ENCODE measurements at regions not wholly inside any gene's neighbourhood (a gene's known extent, or its start where the extent isn't known, plus 50 kb on each side); places are given as distances from the start of the nearest gene placed in this dataset.

GRCh38 chr20:51303731-51304670 is 238.5 kb downstream of the NFATC2 start:
- Histone ChIP-seq H3K4me2 (replicated peaks; ENCODE audit: low read depth, low read length, poor library complexity, severe bottlenecking) (no peak overlapping the region), H2AFZ (ENCODE audit: insufficient read depth, low read depth, low read length, poor library complexity, severe bottlenecking) (no peak overlapping the region), H3K9me3 (ENCODE audit: control extremely low read depth in 1 of 3, control insufficient read depth in 2 of 3, insufficient read depth in 1 of 3, low read length in 2 of 3) (peaks cover 0 to 28% (median 0%) of the 10 kb centered on the region in 3 donors), H3K4me1 (ENCODE audit: control insufficient read depth in 2 of 2, insufficient read depth in 2 of 2, low read length in 2 of 2) (peaks cover 4 to 9% of the 10 kb centered on the region in 2 donors), H3K27ac (ENCODE audit: low read length in 2 of 2) (no peak overlapping the region), H3K9ac (ENCODE audit: low read length) (no peak overlapping the region), H3K79me2 (ENCODE audit: control insufficient read depth, insufficient read depth, low read length) (no peaks in the 10 kb centered on the region), H3K36me3 (replicated peaks in 1 of 2; ENCODE audit: control extremely low read depth in 1 of 2, control insufficient read depth in 1 of 2, extremely low read depth in 1 of 2, insufficient read depth in 2 of 2, low read length in 1 of 2) (no peaks in the 10 kb centered on the region), H3K4me3 (ENCODE audit: control extremely low read depth in 1 of 5, extremely low read depth in 1 of 5, insufficient read depth in 1 of 5, low read depth in 2 of 5, low read length in 4 of 5) (no peak overlapping the region), H4K20me1 (ENCODE audit: control insufficient read depth, insufficient read depth, low read length, poor library complexity, severe bottlenecking) (no peaks in the 10 kb centered on the region), H3K27me3 (replicated peaks in 1 of 4; ENCODE audit: control extremely low read depth in 1 of 4, control insufficient read depth in 3 of 4, insufficient read depth in 4 of 4, low read length in 3 of 4) (peaks cover 0 to 3% (median 0%) of the 10 kb centered on the region in 4 experiments)
- peaks cover 6% of the 10 kb centered on the region for H3K4me1 Mint-ChIP-seq
- CTCF ChIA-PET = interaction anchor here (1.2 to 8.8 kb wide), 3 partner anchors 275 to 317 kb away, joined by 3 to 314 read pairs (median 27); no protein-coding TSS in a partner anchor
- ATAC-seq (ENCODE audit: low read depth) (no peak), DNase-seq (no peak)
- TF ChIP-seq EZH2 (IDR thresholded peaks at IDR 0.05; ENCODE audit: borderline replicate concordance, insufficient read depth, low read depth, low read length, poor library complexity, severe bottlenecking) = no peak
- TF ChIP-seq, protein P1, sequence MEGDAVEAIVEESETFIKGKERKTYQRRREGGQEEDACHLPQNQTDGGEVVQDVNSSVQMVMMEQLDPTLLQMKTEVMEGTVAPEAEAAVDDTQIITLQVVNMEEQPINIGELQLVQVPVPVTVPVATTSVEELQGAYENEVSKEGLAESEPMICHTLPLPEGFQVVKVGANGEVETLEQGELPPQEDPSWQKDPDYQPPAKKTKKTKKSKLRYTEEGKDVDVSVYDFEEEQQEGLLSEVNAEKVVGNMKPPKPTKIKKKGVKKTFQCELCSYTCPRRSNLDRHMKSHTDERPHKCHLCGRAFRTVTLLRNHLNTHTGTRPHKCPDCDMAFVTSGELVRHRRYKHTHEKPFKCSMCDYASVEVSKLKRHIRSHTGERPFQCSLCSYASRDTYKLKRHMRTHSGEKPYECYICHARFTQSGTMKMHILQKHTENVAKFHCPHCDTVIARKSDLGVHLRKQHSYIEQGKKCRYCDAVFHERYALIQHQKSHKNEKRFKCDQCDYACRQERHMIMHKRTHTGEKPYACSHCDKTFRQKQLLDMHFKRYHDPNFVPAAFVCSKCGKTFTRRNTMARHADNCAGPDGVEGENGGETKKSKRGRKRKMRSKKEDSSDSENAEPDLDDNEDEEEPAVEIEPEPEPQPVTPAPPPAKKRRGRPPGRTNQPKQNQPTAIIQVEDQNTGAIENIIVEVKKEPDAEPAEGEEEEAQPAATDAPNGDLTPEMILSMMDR (IDR thresholded peaks at IDR 0.05) = no peak
- no peak overlapping the region for H3K4me3 Mint-ChIP-seq
- no peak overlapping the region for H3K27ac Mint-ChIP-seq
- intact Hi-C loops (cut with micrococcal nuclease) = loop anchor here (10.0 kb wide), 1 partner anchor 291 kb away; no protein-coding TSS in a partner anchor
- H3K9me3 Mint-ChIP-seq (ENCODE audit: insufficient read depth) = peaks cover 4% of the 10 kb centered on the region
- peaks cover 15% of the 10 kb centered on the region for H3K27me3 Mint-ChIP-seq
- POLR2A ChIA-PET = no interaction called here
- WGBS (ENCODE audit: insufficient coverage) = 89% methylated on average over 10 of the region's 11 CpGs

GRCh38 chr20:51301026-51301425 is 241.5 kb downstream of the NFATC2 start:
- TF ChIP-seq, protein P1 (IDR thresholded peaks at IDR 0.05) = no peak
- no peak for TF ChIP-seq EZH2 (IDR thresholded peaks at IDR 0.05; ENCODE audit: borderline replicate concordance, insufficient read depth, low read depth, low read length, poor library complexity, severe bottlenecking)
- ATAC-seq (ENCODE audit: low read depth) (no peak), DNase-seq (no peak)
- Histone ChIP-seq H4K20me1 (ENCODE audit: control insufficient read depth, insufficient read depth, low read length, poor library complexity, severe bottlenecking) (no peaks in the 10 kb centered on the region), H3K4me2 (replicated peaks; ENCODE audit: low read depth, low read length, poor library complexity, severe bottlenecking) (no peak overlapping the region), H3K79me2 (ENCODE audit: control insufficient read depth, insufficient read depth, low read length) (no peaks in the 10 kb centered on the region), H3K27me3 (replicated peaks in 1 of 4; ENCODE audit: control extremely low read depth in 1 of 4, control insufficient read depth in 3 of 4, insufficient read depth in 4 of 4, low read length in 3 of 4) (peaks cover 0 to 3% (median 0%) of the 10 kb centered on the region in 4 experiments), H3K9me3 (ENCODE audit: control extremely low read depth in 1 of 3, control insufficient read depth in 2 of 3, insufficient read depth in 1 of 3, low read length in 2 of 3) (peaks cover 0 to 28% (median 0%) of the 10 kb centered on the region in 3 donors), H2AFZ (ENCODE audit: insufficient read depth, low read depth, low read length, poor library complexity, severe bottlenecking) (no peak overlapping the region), H3K27ac (ENCODE audit: low read length in 2 of 2) (no peak overlapping the region), H3K4me3 (ENCODE audit: control extremely low read depth in 1 of 5, extremely low read depth in 1 of 5, insufficient read depth in 1 of 5, low read depth in 2 of 5, low read length in 4 of 5) (no peak overlapping the region), H3K36me3 (replicated peaks in 1 of 2; ENCODE audit: control extremely low read depth in 1 of 2, control insufficient read depth in 1 of 2, extremely low read depth in 1 of 2, insufficient read depth in 2 of 2, low read length in 1 of 2) (no peaks in the 10 kb centered on the region), H3K4me1 (ENCODE audit: control insufficient read depth in 2 of 2, insufficient read depth in 2 of 2, low read length in 2 of 2) (no peaks in the 10 kb centered on the region), H3K9ac (ENCODE audit: low read length) (no peak overlapping the region)
- ChIA-PET CTCF (interaction anchor here (0.7 to 4.0 kb wide), 5 partner anchors 9 to 319 kb away, joined by 3 to 20 read pairs (median 3); no protein-coding TSS in a partner anchor), POLR2A (no interaction called here)
- peaks cover 4% of the 10 kb centered on the region for H3K9me3 Mint-ChIP-seq (ENCODE audit: insufficient read depth)
- no peaks in the 10 kb centered on the region for H3K4me1 Mint-ChIP-seq
- no peak overlapping the region for H3K27ac Mint-ChIP-seq
- intact Hi-C loops (cut with micrococcal nuclease) = loop anchor here (10.0 kb wide), 1 partner anchor 294 kb away; no protein-coding TSS in a partner anchor
- no peak overlapping the region for H3K4me3 Mint-ChIP-seq
- WGBS (ENCODE audit: insufficient coverage) = 100% methylated on average over 1 of the region's 4 CpGs
- peaks cover 12% of the 10 kb centered on the region for H3K27me3 Mint-ChIP-seq
